H1 (cell line): ENCODE measurements at regions not wholly inside any gene's neighbourhood (a gene's known extent, or its start where the extent isn't known, plus 50 kb on each side); places are given as distances from the start of the nearest gene placed in this dataset.

Source experiments
- CTCF ChIA-PET: fragments of 300-600 bp; sonication (Branson Sonifier 250); formaldehyde crosslinking; loops from one replicate; lab custom pipeline; 2021; ENCODE audit not compliant: partially characterized antibody; lab: Charles Lee
- POLR2A ChIA-PET: fragments of 300-600 bp; sonication (Branson Sonifier 250); formaldehyde crosslinking; loops from one replicate; lab custom pipeline; 2021; ENCODE audit warnings: inconsistent platforms; ENCODE audit not compliant: partially characterized antibody; lab: Charles Lee
- DNase-seq, 2 experiments: peaks; one replicate each; pipeline versions ENCODE4 v3.0.0 to v3.0.0-alpha.2; 2010 to 2022; ENCODE audit warnings: low spot score in 2 of 2, low read depth in 1 of 2, mixed read lengths in 1 of 2
- FAIRE-seq: peaks from 2 replicates; lab custom pipeline; 2011; peaks lifted over from hg19 to GRCh38; lab: Jason Lieb, UNC
- H2AFZ ChIP-seq: 2 replicates; pipeline ENCODE4 v1.8.1; 2012; ENCODE audit warnings: low read length, inconsistent platforms
- H2AK5ac ChIP-seq: 2 replicates; pipeline ENCODE4 v1.6.1; 2013; ENCODE audit warnings: low read depth, low read length
- H2BK120ac ChIP-seq: replicated peaks from 2 replicates; pipeline ENCODE3; 2013; ENCODE audit warnings: low read depth, low read length, inconsistent platforms
- H2BK12ac ChIP-seq: 2 replicates; pipeline ENCODE4 v1.6.1; 2013; ENCODE audit warnings: low read depth, low read length
- H2BK15ac ChIP-seq: 2 replicates; pipeline ENCODE4 v1.6.1; 2013; ENCODE audit warnings: low read length
- H2BK20ac ChIP-seq: 2 replicates; pipeline ENCODE4 v1.6.1; 2013; ENCODE audit warnings: low read length
- H2BK5ac ChIP-seq: 2 replicates; pipeline ENCODE4 v1.6.1; 2013; ENCODE audit warnings: low read depth, low read length
- H3K14ac ChIP-seq: 2 replicates; pipeline ENCODE4 v1.6.1; 2013; ENCODE audit warnings: inconsistent platforms; ENCODE audit not compliant: insufficient read length
- H3K18ac ChIP-seq: 2 replicates; pipeline ENCODE4 v1.6.1; 2013; ENCODE audit warnings: low read length; ENCODE audit errors: extremely low read depth
- H3K23ac ChIP-seq: 2 replicates; pipeline ENCODE4 v1.6.1; 2013; ENCODE audit warnings: inconsistent platforms; ENCODE audit not compliant: insufficient read length
- H3K23me2 ChIP-seq: 2 replicates; pipeline ENCODE4 v1.6.1; 2013; ENCODE audit warnings: low read depth, low read length
- H3K27ac ChIP-seq: 2 replicates; pipeline ENCODE4 v1.6.1; 2011; ENCODE audit warnings: low read depth, low read length, inconsistent platforms
- H3K27me3 ChIP-seq, 4 experiments: replicated peaks in 1 of 4; 1 replicate in 1 of 4; 2 replicates in 3 of 4; pipeline versions ENCODE4 v1.6.1 to v1.8.1; 2011 to 2013; ENCODE audit warnings: low read length in 3 of 4, mild to moderate bottlenecking in 3 of 4, inconsistent platforms in 2 of 4, mixed read lengths in 2 of 4, moderate library complexity in 1 of 4; ENCODE audit not compliant: control insufficient read depth in 3 of 4, insufficient read depth in 3 of 4; ENCODE audit errors: extremely low read depth in 1 of 4
- H3K36me3 ChIP-seq, 4 experiments: 2 replicates each; pipeline versions ENCODE4 v1.6.1 to v1.8.1; 2011 to 2013; ENCODE audit warnings: mild to moderate bottlenecking in 4 of 4, low read length in 3 of 4, moderate library complexity in 2 of 4, control low read depth in 1 of 4, inconsistent platforms in 1 of 4; ENCODE audit not compliant: insufficient read depth in 4 of 4, control insufficient read depth in 2 of 4
- H3K4ac ChIP-seq: replicated peaks from 2 replicates; pipeline ENCODE3; 2013; ENCODE audit warnings: low read length, low read depth, mixed read lengths, inconsistent platforms; ENCODE audit not compliant: insufficient read length
- H3K4me1 ChIP-seq, 4 experiments: replicated peaks in 1 of 4; 1 replicate in 1 of 4; 2 replicates in 3 of 4; pipeline versions ENCODE4 v1.6.1 to v1.8.1; 2011 to 2013; ENCODE audit warnings: low read length in 3 of 4, inconsistent platforms in 2 of 4, mixed read lengths in 1 of 4; ENCODE audit not compliant: insufficient read depth in 4 of 4, control insufficient read depth in 3 of 4
- H3K4me2 ChIP-seq, 2 experiments: 2 replicates each; pipeline versions ENCODE4 v1.6.1 to v1.8.1; 2011 to 2013; ENCODE audit warnings: low read depth in 2 of 2, low read length in 2 of 2, control low read depth in 1 of 2, inconsistent platforms in 1 of 2, mild to moderate bottlenecking in 1 of 2; ENCODE audit not compliant: insufficient read depth in 1 of 2
- H3K4me3 ChIP-seq, 4 experiments: fragments of 200-600, 300-600 bp in 1 of 4; sonication (generic), shearing (Covaris generic), sonication (Bioruptor Twin) in 1 of 4; 2 replicates each; pipeline versions ENCODE4 v1.5.1 to v1.8.1; 2011 to 2016; ENCODE audit warnings: low read length in 4 of 4, low read depth in 3 of 4, control low read depth in 2 of 4, inconsistent platforms in 2 of 4, mild to moderate bottlenecking in 2 of 4, mixed read lengths in 1 of 4, moderate library complexity in 1 of 4; ENCODE audit not compliant: insufficient read depth in 2 of 4; ENCODE audit errors: extremely low read depth in 1 of 4
- H3K56ac ChIP-seq: replicated peaks from 2 replicates; pipeline ENCODE3; 2013; ENCODE audit warnings: low read depth, mild to moderate bottlenecking, mixed read lengths, low read length, inconsistent platforms; ENCODE audit not compliant: insufficient read length
- H3K79me1 ChIP-seq: 2 replicates; pipeline ENCODE4 v1.6.1; 2013; ENCODE audit warnings: low read depth, low read length, control low read depth
- H3K79me2 ChIP-seq, 2 experiments: 2 replicates each; pipeline versions ENCODE4 v1.6.1 to v1.8.1; 2012 to 2013; ENCODE audit warnings: low read length in 2 of 2, mild to moderate bottlenecking in 2 of 2, inconsistent platforms in 1 of 2; ENCODE audit not compliant: insufficient read depth in 2 of 2, control insufficient read depth in 1 of 2
- H3K9ac ChIP-seq, 4 experiments: replicated peaks in 1 of 4; 1 replicate in 1 of 4; 2 replicates in 3 of 4; pipeline versions ENCODE4 v1.6.1 to v1.8.1; 2011 to 2013; ENCODE audit warnings: low read depth in 3 of 4, low read length in 3 of 4, control low read depth in 2 of 4, mild to moderate bottlenecking in 2 of 4, moderate library complexity in 2 of 4, inconsistent platforms in 1 of 4; ENCODE audit errors: extremely low read depth in 1 of 4
- H3K9me3 ChIP-seq, 2 experiments: 2 replicates each; pipeline versions ENCODE4 v1.6.1 to v1.8.1; 2012 to 2013; ENCODE audit warnings: mild to moderate bottlenecking in 2 of 2, moderate library complexity in 2 of 2, control low read depth in 1 of 2, inconsistent platforms in 1 of 2, low read depth in 1 of 2, low read length in 1 of 2, mixed read lengths in 1 of 2; ENCODE audit not compliant: insufficient read depth in 2 of 2
- H4K20me1 ChIP-seq, 2 experiments: replicated peaks in 1 of 2; 2 replicates each; pipeline versions ENCODE3 to v1.8.1; 2011 to 2013; ENCODE audit warnings: inconsistent platforms in 2 of 2, low read length in 2 of 2, mild to moderate bottlenecking in 1 of 2; ENCODE audit not compliant: insufficient read depth in 2 of 2, control insufficient read depth in 1 of 2
- H4K5ac ChIP-seq: 2 replicates; pipeline ENCODE4 v1.6.1; 2013; ENCODE audit warnings: low read length, low read depth, mixed read lengths, inconsistent platforms; ENCODE audit not compliant: insufficient read length
- H4K8ac ChIP-seq: 2 replicates; pipeline ENCODE4 v1.8.0; 2013; ENCODE audit warnings: mild to moderate bottlenecking, moderate library complexity, low read length, inconsistent platforms; ENCODE audit not compliant: insufficient read depth; ENCODE audit errors: extremely low read depth
- H4K91ac ChIP-seq: replicated peaks from 2 replicates; pipeline ENCODE3; 2013; ENCODE audit warnings: low read length, mixed read lengths, inconsistent platforms; ENCODE audit not compliant: insufficient read length
- BRCA1 ChIP-seq: IDR thresholded peaks from 2 replicates; pipeline ENCODE4 v1.6.1; 2012; ENCODE audit warnings: low read depth, low read length, improper control_type of control experiment
- E2F6 ChIP-seq: IDR thresholded peaks from 2 replicates; pipeline ENCODE4 v1.6.1; 2012; ENCODE audit warnings: inconsistent platforms
- EP300 ChIP-seq, 2 experiments: IDR thresholded peaks; 1 replicate in 1 of 2; 2 replicates in 1 of 2; pipeline ENCODE4 v1.6.1; 2011 to 2012; ENCODE audit warnings: low read depth in 2 of 2, low read length in 2 of 2, mild to moderate bottlenecking in 2 of 2, borderline replicate concordance in 1 of 2, inconsistent platforms in 1 of 2, moderate library complexity in 1 of 2
- GABPA ChIP-seq: IDR thresholded peaks from 2 replicates; pipeline ENCODE4 v1.6.1; 2011; ENCODE audit warnings: mild to moderate bottlenecking, low read length, moderate library complexity, borderline replicate concordance; ENCODE audit not compliant: insufficient read depth
- RNF2 ChIP-seq: fragments of 200-900, 300-1000 bp; sonication (generic); IDR thresholded peaks from 2 replicates; pipeline ENCODE4 v1.7.1; 2016; ENCODE audit warnings: borderline replicate concordance, low read depth, mild to moderate bottlenecking, antibody characterized with exemption, low read length; ENCODE audit not compliant: poor library complexity, severe bottlenecking; ENCODE audit errors: missing control alignments
- SAP30 ChIP-seq: fragments of 300-600 bp; sonication (generic); IDR thresholded peaks from 2 replicates; pipeline ENCODE4 v1.7.1; 2012; ENCODE audit warnings: low read length, moderate library complexity, mild to moderate bottlenecking, inconsistent platforms; ENCODE audit not compliant: insufficient read depth, insufficient replicate concordance
- SUZ12 ChIP-seq: fragments of 200-600 bp; sonication (generic); IDR thresholded peaks from 2 replicates; pipeline ENCODE4 v1.6.1; 2012; ENCODE audit warnings: mild to moderate bottlenecking, inconsistent platforms, low read length, moderate library complexity, mixed read lengths
- TBP ChIP-seq: IDR thresholded peaks from 2 replicates; pipeline ENCODE4 v1.6.1; 2011; ENCODE audit warnings: low read depth, low read length, improper control_type of control experiment
- WGBS, 2 experiments: shearing (Covaris generic) in 1 of 2; methylation state at CpG; one replicate each; pipeline versions ENCODE4 v1.1.6 to v1.1.7; 2013 to 2015; ENCODE audit warnings: low lambda C conversion rate in 2 of 2, mixed read lengths in 2 of 2, inconsistent platforms in 1 of 2, low coverage in 1 of 2, missing lambda C conversion rate in 1 of 2; ENCODE audit not compliant: insufficient replicate concordance in 2 of 2, insufficient coverage in 1 of 2, insufficient read length in 1 of 2; ENCODE audit errors: extremely low coverage in 1 of 2, missing lambda C conversion rate in 1 of 2; 5-methylcytosine and 5-hydroxymethylcytosine counted together

- H2BK5ac ChIP-seq = no peak overlapping the region
- no peaks in the 10 kb centered on the region for H3K9me3 ChIP-seq
- POLR2A ChIA-PET = no interaction called here
- H3K9ac ChIP-seq = no peak overlapping the region
- H2BK120ac ChIP-seq = no peak overlapping the region
- no peak overlapping the region for H3K23ac ChIP-seq
- H4K5ac ChIP-seq = no peak overlapping the region
- no peak overlapping the region for H3K14ac ChIP-seq
- no peaks in the 10 kb centered on the region for H3K79me1 ChIP-seq
- 79% methylated on average over 2 of the region's 2 CpGs; no CpG with 5 or more reads in 1 of the 2 experiments for whole genome bisulfite sequencing, 2 experiments
- DNase-seq (no peak), FAIRE-seq (no peak)
- H4K8ac ChIP-seq = no peak overlapping the region
- H2BK15ac ChIP-seq = no peak overlapping the region
- H3K23me2 ChIP-seq = no peaks in the 10 kb centered on the region; the same call in 1 of the 2 replicates
- H3K36me3 ChIP-seq = no peaks in the 10 kb centered on the region
- H2BK20ac ChIP-seq = no peak overlapping the region
- no peaks in the 10 kb centered on the region for H3K27me3 ChIP-seq
- H3K4me3 ChIP-seq = no peak overlapping the region
- no peak overlapping the region for H3K4me2 ChIP-seq
- no peaks in the 10 kb centered on the region for H3K79me2 ChIP-seq
- CTCF ChIA-PET = no interaction called here
- no peak overlapping the region for H3K18ac ChIP-seq
- H4K91ac ChIP-seq = no peak overlapping the region
- H3K56ac ChIP-seq = no peak overlapping the region
- no peaks in the 10 kb centered on the region for H4K20me1 ChIP-seq
- H3K4me1 ChIP-seq = peaks cover 0 to 3% (median 0%) of the 10 kb centered on the region in 4 experiments; a peak in 1 of 7 replicates
- H2AK5ac ChIP-seq = no peak overlapping the region
- no peak overlapping the region for H2AFZ ChIP-seq
- no peak overlapping the region for H3K27ac ChIP-seq
- no peak for TF ChIP-seq SAP30
- TF ChIP-seq SUZ12 = no peak
- TF ChIP-seq TBP = no peak
- no peak for TF ChIP-seq GABPA
- TF ChIP-seq EP300 (IDR thresholded peaks at IDR 0.05; ENCODE audit: borderline replicate concordance in 1 of 2, low read depth in 2 of 2, low read length in 2 of 2) = no peak
- no peak for TF ChIP-seq RNF2
- no peak for TF ChIP-seq BRCA1
- no peak for TF ChIP-seq E2F6
- H2BK12ac ChIP-seq = no peak overlapping the region
- no peak overlapping the region for H3K4ac ChIP-seq
Measured at GRCh38 chrX:39990388-39990787, 107.4 kb downstream of the BCOR start.
